H1 (cell line): ENCODE measurements at regions not wholly inside any gene's neighbourhood (a gene's known extent, or its start where the extent isn't known, plus 50 kb on each side); places are given as distances from the start of the nearest gene placed in this dataset.

Experiments
- CTCF ChIA-PET: fragments of 300-600 bp; sonication (Branson Sonifier 250); formaldehyde crosslinking; loops from one replicate; lab custom pipeline; 2021; ENCODE audit not compliant: partially characterized antibody; lab: Charles Lee
- POLR2A ChIA-PET: fragments of 300-600 bp; sonication (Branson Sonifier 250); formaldehyde crosslinking; loops from one replicate; lab custom pipeline; 2021; ENCODE audit warnings: inconsistent platforms; ENCODE audit not compliant: partially characterized antibody; lab: Charles Lee
- DNase-seq, 2 experiments: peaks; one replicate each; pipeline versions ENCODE4 v3.0.0 to v3.0.0-alpha.2; 2010 to 2022; ENCODE audit warnings: low spot score in 2 of 2, low read depth in 1 of 2, mixed read lengths in 1 of 2
- FAIRE-seq: peaks from 2 replicates; lab custom pipeline; 2011; peaks lifted over from hg19 to GRCh38; lab: Jason Lieb, UNC
- H2AFZ ChIP-seq: 2 replicates; pipeline ENCODE4 v1.8.1; 2012; ENCODE audit warnings: low read length, inconsistent platforms
- H2AK5ac ChIP-seq: 2 replicates; pipeline ENCODE4 v1.6.1; 2013; ENCODE audit warnings: low read depth, low read length
- H2BK120ac ChIP-seq: replicated peaks from 2 replicates; pipeline ENCODE3; 2013; ENCODE audit warnings: low read depth, low read length, inconsistent platforms
- H2BK12ac ChIP-seq: 2 replicates; pipeline ENCODE4 v1.6.1; 2013; ENCODE audit warnings: low read depth, low read length
- H2BK15ac ChIP-seq: 2 replicates; pipeline ENCODE4 v1.6.1; 2013; ENCODE audit warnings: low read length
- H2BK20ac ChIP-seq: 2 replicates; pipeline ENCODE4 v1.6.1; 2013; ENCODE audit warnings: low read length
- H2BK5ac ChIP-seq: 2 replicates; pipeline ENCODE4 v1.6.1; 2013; ENCODE audit warnings: low read depth, low read length
- H3K14ac ChIP-seq: 2 replicates; pipeline ENCODE4 v1.6.1; 2013; ENCODE audit warnings: inconsistent platforms; ENCODE audit not compliant: insufficient read length
- H3K18ac ChIP-seq: 2 replicates; pipeline ENCODE4 v1.6.1; 2013; ENCODE audit warnings: low read length; ENCODE audit errors: extremely low read depth
- H3K23ac ChIP-seq: 2 replicates; pipeline ENCODE4 v1.6.1; 2013; ENCODE audit warnings: inconsistent platforms; ENCODE audit not compliant: insufficient read length
- H3K23me2 ChIP-seq: 2 replicates; pipeline ENCODE4 v1.6.1; 2013; ENCODE audit warnings: low read depth, low read length
- H3K27ac ChIP-seq: 2 replicates; pipeline ENCODE4 v1.6.1; 2011; ENCODE audit warnings: low read depth, low read length, inconsistent platforms
- H3K27me3 ChIP-seq, 4 experiments: replicated peaks in 1 of 4; 1 replicate in 1 of 4; 2 replicates in 3 of 4; pipeline versions ENCODE4 v1.6.1 to v1.8.1; 2011 to 2013; ENCODE audit warnings: low read length in 3 of 4, mild to moderate bottlenecking in 3 of 4, inconsistent platforms in 2 of 4, mixed read lengths in 2 of 4, moderate library complexity in 1 of 4; ENCODE audit not compliant: control insufficient read depth in 3 of 4, insufficient read depth in 3 of 4; ENCODE audit errors: extremely low read depth in 1 of 4
- H3K36me3 ChIP-seq, 4 experiments: 2 replicates each; pipeline versions ENCODE4 v1.6.1 to v1.8.1; 2011 to 2013; ENCODE audit warnings: mild to moderate bottlenecking in 4 of 4, low read length in 3 of 4, moderate library complexity in 2 of 4, control low read depth in 1 of 4, inconsistent platforms in 1 of 4; ENCODE audit not compliant: insufficient read depth in 4 of 4, control insufficient read depth in 2 of 4
- H3K4ac ChIP-seq: replicated peaks from 2 replicates; pipeline ENCODE3; 2013; ENCODE audit warnings: low read length, low read depth, mixed read lengths, inconsistent platforms; ENCODE audit not compliant: insufficient read length
- H3K4me1 ChIP-seq, 4 experiments: replicated peaks in 1 of 4; 1 replicate in 1 of 4; 2 replicates in 3 of 4; pipeline versions ENCODE4 v1.6.1 to v1.8.1; 2011 to 2013; ENCODE audit warnings: low read length in 3 of 4, inconsistent platforms in 2 of 4, mixed read lengths in 1 of 4; ENCODE audit not compliant: insufficient read depth in 4 of 4, control insufficient read depth in 3 of 4
- H3K4me2 ChIP-seq, 2 experiments: 2 replicates each; pipeline versions ENCODE4 v1.6.1 to v1.8.1; 2011 to 2013; ENCODE audit warnings: low read depth in 2 of 2, low read length in 2 of 2, control low read depth in 1 of 2, inconsistent platforms in 1 of 2, mild to moderate bottlenecking in 1 of 2; ENCODE audit not compliant: insufficient read depth in 1 of 2
- H3K4me3 ChIP-seq, 4 experiments: fragments of 200-600, 300-600 bp in 1 of 4; sonication (generic), shearing (Covaris generic), sonication (Bioruptor Twin) in 1 of 4; 2 replicates each; pipeline versions ENCODE4 v1.5.1 to v1.8.1; 2011 to 2016; ENCODE audit warnings: low read length in 4 of 4, low read depth in 3 of 4, control low read depth in 2 of 4, inconsistent platforms in 2 of 4, mild to moderate bottlenecking in 2 of 4, mixed read lengths in 1 of 4, moderate library complexity in 1 of 4; ENCODE audit not compliant: insufficient read depth in 2 of 4; ENCODE audit errors: extremely low read depth in 1 of 4
- H3K56ac ChIP-seq: replicated peaks from 2 replicates; pipeline ENCODE3; 2013; ENCODE audit warnings: low read depth, mild to moderate bottlenecking, mixed read lengths, low read length, inconsistent platforms; ENCODE audit not compliant: insufficient read length
- H3K79me1 ChIP-seq: 2 replicates; pipeline ENCODE4 v1.6.1; 2013; ENCODE audit warnings: low read depth, low read length, control low read depth
- H3K79me2 ChIP-seq, 2 experiments: 2 replicates each; pipeline versions ENCODE4 v1.6.1 to v1.8.1; 2012 to 2013; ENCODE audit warnings: low read length in 2 of 2, mild to moderate bottlenecking in 2 of 2, inconsistent platforms in 1 of 2; ENCODE audit not compliant: insufficient read depth in 2 of 2, control insufficient read depth in 1 of 2
- H3K9ac ChIP-seq, 4 experiments: replicated peaks in 1 of 4; 1 replicate in 1 of 4; 2 replicates in 3 of 4; pipeline versions ENCODE4 v1.6.1 to v1.8.1; 2011 to 2013; ENCODE audit warnings: low read depth in 3 of 4, low read length in 3 of 4, control low read depth in 2 of 4, mild to moderate bottlenecking in 2 of 4, moderate library complexity in 2 of 4, inconsistent platforms in 1 of 4; ENCODE audit errors: extremely low read depth in 1 of 4
- H3K9me3 ChIP-seq, 2 experiments: 2 replicates each; pipeline versions ENCODE4 v1.6.1 to v1.8.1; 2012 to 2013; ENCODE audit warnings: mild to moderate bottlenecking in 2 of 2, moderate library complexity in 2 of 2, control low read depth in 1 of 2, inconsistent platforms in 1 of 2, low read depth in 1 of 2, low read length in 1 of 2, mixed read lengths in 1 of 2; ENCODE audit not compliant: insufficient read depth in 2 of 2
- H4K20me1 ChIP-seq, 2 experiments: replicated peaks in 1 of 2; 2 replicates each; pipeline versions ENCODE3 to v1.8.1; 2011 to 2013; ENCODE audit warnings: inconsistent platforms in 2 of 2, low read length in 2 of 2, mild to moderate bottlenecking in 1 of 2; ENCODE audit not compliant: insufficient read depth in 2 of 2, control insufficient read depth in 1 of 2
- H4K5ac ChIP-seq: 2 replicates; pipeline ENCODE4 v1.6.1; 2013; ENCODE audit warnings: low read length, low read depth, mixed read lengths, inconsistent platforms; ENCODE audit not compliant: insufficient read length
- H4K8ac ChIP-seq: 2 replicates; pipeline ENCODE4 v1.8.0; 2013; ENCODE audit warnings: mild to moderate bottlenecking, moderate library complexity, low read length, inconsistent platforms; ENCODE audit not compliant: insufficient read depth; ENCODE audit errors: extremely low read depth
- H4K91ac ChIP-seq: replicated peaks from 2 replicates; pipeline ENCODE3; 2013; ENCODE audit warnings: low read length, mixed read lengths, inconsistent platforms; ENCODE audit not compliant: insufficient read length
- BRCA1 ChIP-seq: IDR thresholded peaks from 2 replicates; pipeline ENCODE4 v1.6.1; 2012; ENCODE audit warnings: low read depth, low read length, improper control_type of control experiment
- CEBPB ChIP-seq: IDR thresholded peaks from 2 replicates; pipeline ENCODE4 v1.6.1; 2012; ENCODE audit warnings: low read depth, low read length
- E2F6 ChIP-seq: IDR thresholded peaks from 2 replicates; pipeline ENCODE4 v1.6.1; 2012; ENCODE audit warnings: inconsistent platforms
- GABPA ChIP-seq: IDR thresholded peaks from 2 replicates; pipeline ENCODE4 v1.6.1; 2011; ENCODE audit warnings: mild to moderate bottlenecking, low read length, moderate library complexity, borderline replicate concordance; ENCODE audit not compliant: insufficient read depth
- KDM1A ChIP-seq: fragments of 200-600, 300-600 bp; sonication (generic); IDR thresholded peaks from 2 replicates; pipeline ENCODE4 v1.7.1; 2016; ENCODE audit warnings: mild to moderate bottlenecking, low read length, borderline replicate concordance
- MAFK ChIP-seq: IDR thresholded peaks from 2 replicates; pipeline ENCODE4 v1.6.1; 2012; ENCODE audit warnings: low read depth, mild to moderate bottlenecking, improper control_type of control experiment, low read length
- PHF8 ChIP-seq: fragments of 200-600 bp; sonication (generic); conservative IDR thresholded peaks from 2 replicates; pipeline ENCODE4 v1.7.1; 2012; ENCODE audit warnings: low read depth, mild to moderate bottlenecking, inconsistent platforms, low read length, moderate library complexity
- RBBP5 ChIP-seq: IDR thresholded peaks from 2 replicates; pipeline ENCODE4 v1.7.1; 2012; ENCODE audit warnings: low read depth, mild to moderate bottlenecking, inconsistent platforms, low read length, moderate library complexity, borderline replicate concordance
- SP1 ChIP-seq: IDR thresholded peaks from 2 replicates; pipeline ENCODE4 v1.6.1; 2011; ENCODE audit warnings: low read depth, low read length
- SP2 ChIP-seq: IDR thresholded peaks from 2 replicates; pipeline ENCODE4 v1.6.1; 2012; ENCODE audit warnings: mild to moderate bottlenecking, low read length, inconsistent platforms
- TBP ChIP-seq: IDR thresholded peaks from 2 replicates; pipeline ENCODE4 v1.6.1; 2011; ENCODE audit warnings: low read depth, low read length, improper control_type of control experiment
- TCF12 ChIP-seq: IDR thresholded peaks from 2 replicates; pipeline ENCODE4 v1.6.1; 2011; ENCODE audit warnings: low read depth, mild to moderate bottlenecking, low read length
- TEAD4 ChIP-seq: IDR thresholded peaks from 2 replicates; pipeline ENCODE4 v1.6.1; 2012; ENCODE audit warnings: low read depth, low read length, inconsistent platforms, mixed read lengths
- USF2 ChIP-seq: IDR thresholded peaks from 2 replicates; pipeline ENCODE4 v1.6.1; 2011; ENCODE audit warnings: low read length, improper control_type of control experiment
- YY1 ChIP-seq: IDR thresholded peaks from 2 replicates; pipeline ENCODE4 v1.6.1; 2011; ENCODE audit warnings: low read depth, mild to moderate bottlenecking, low read length
- WGBS, 2 experiments: shearing (Covaris generic) in 1 of 2; methylation state at CpG; one replicate each; pipeline versions ENCODE4 v1.1.6 to v1.1.7; 2013 to 2015; ENCODE audit warnings: low lambda C conversion rate in 2 of 2, mixed read lengths in 2 of 2, inconsistent platforms in 1 of 2, low coverage in 1 of 2, missing lambda C conversion rate in 1 of 2; ENCODE audit not compliant: insufficient replicate concordance in 2 of 2, insufficient coverage in 1 of 2, insufficient read length in 1 of 2; ENCODE audit errors: extremely low coverage in 1 of 2, missing lambda C conversion rate in 1 of 2; 5-methylcytosine and 5-hydroxymethylcytosine counted together

GRCh38 chrX:45352611-45353010, 151.9 kb upstream of the DIPK2B start:
- H3K23ac ChIP-seq, result no peak overlapping the region
- CTCF ChIA-PET, result no interaction called here
- H2BK120ac ChIP-seq, result no peak overlapping the region
- no peak overlapping the region for H2BK5ac ChIP-seq
- H3K9me3 ChIP-seq, result no peaks in the 10 kb centered on the region
- H3K79me2 ChIP-seq, result no peaks in the 10 kb centered on the region
- H3K4ac ChIP-seq, result no peak overlapping the region
- H3K4me1 ChIP-seq, result no peaks in the 10 kb centered on the region
- no peak overlapping the region for H3K18ac ChIP-seq
- H3K27me3 ChIP-seq, result no peaks in the 10 kb centered on the region
- no peak overlapping the region for H2BK15ac ChIP-seq
- 88% methylated on average over 2 of the region's 2 CpGs; no CpG with 5 or more reads in 1 of the 2 experiments for WGBS, 2 experiments
- H3K27ac ChIP-seq, result no peak overlapping the region
- POLR2A ChIA-PET, result no interaction called here
- no peak overlapping the region for H3K9ac ChIP-seq
- H3K36me3 ChIP-seq, result no peaks in the 10 kb centered on the region
- H4K8ac ChIP-seq, result no peak overlapping the region
- no peak overlapping the region for H4K91ac ChIP-seq
- no peaks in the 10 kb centered on the region for H4K20me1 ChIP-seq
- no peak overlapping the region for H3K56ac ChIP-seq
- H2AK5ac ChIP-seq, result no peak overlapping the region
- H3K4me2 ChIP-seq, result no peak overlapping the region
- no peak overlapping the region for H2BK12ac ChIP-seq
- no peaks in the 10 kb centered on the region for H3K79me1 ChIP-seq
- H3K4me3 ChIP-seq, result no peak overlapping the region
- H2BK20ac ChIP-seq, result no peak overlapping the region
- DNase-seq, result no peak
- no peaks in the 10 kb centered on the region for H3K23me2 ChIP-seq
- H4K5ac ChIP-seq, result no peak overlapping the region
- no peak overlapping the region for H3K14ac ChIP-seq
- H2AFZ ChIP-seq, result no peak overlapping the region
- no peak for FAIRE-seq
- TF ChIP-seq PHF8 (no peak), TBP (no peak), TCF12 (no peak), YY1 (no peak), TEAD4 (no peak), GABPA (no peak), RBBP5 (no peak), USF2 (no peak), SP2 (no peak), KDM1A (no peak), E2F6 (no peak), BRCA1 (no peak), MAFK (no peak), SP1 (no peak), CEBPB (no peak)
